ENCODE measurements at regions not wholly inside any gene's neighbourhood (a gene's known extent, or its start where the extent isn't known, plus 50 kb on each side); places are given as distances from the start of the nearest gene placed in this dataset.

DNA sequence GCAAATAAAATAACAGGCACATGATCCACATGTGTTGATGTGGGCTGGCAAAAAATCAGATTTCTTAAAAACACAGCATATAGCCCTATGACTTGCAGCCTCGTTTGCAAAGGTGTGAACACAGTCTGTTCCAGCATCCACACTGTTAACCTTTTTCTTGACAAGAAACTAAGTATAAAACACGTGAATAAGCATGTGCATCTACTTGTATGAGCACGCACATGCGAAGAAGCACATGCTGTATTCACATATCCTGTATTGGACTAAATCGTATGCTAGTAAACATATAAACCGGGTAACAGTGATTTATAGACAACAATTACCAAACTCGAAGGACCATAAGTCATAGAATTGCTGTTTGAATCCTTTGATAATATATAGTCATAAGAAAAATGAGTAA is 218.7 kb downstream of the HDGFL1 start:
- no peaks in the 10 kb centered on the region for H3K27me3 ChIP-seq (ENCODE audit: insufficient read depth, low read length)
- TF ChIP-seq, protein P1, sequence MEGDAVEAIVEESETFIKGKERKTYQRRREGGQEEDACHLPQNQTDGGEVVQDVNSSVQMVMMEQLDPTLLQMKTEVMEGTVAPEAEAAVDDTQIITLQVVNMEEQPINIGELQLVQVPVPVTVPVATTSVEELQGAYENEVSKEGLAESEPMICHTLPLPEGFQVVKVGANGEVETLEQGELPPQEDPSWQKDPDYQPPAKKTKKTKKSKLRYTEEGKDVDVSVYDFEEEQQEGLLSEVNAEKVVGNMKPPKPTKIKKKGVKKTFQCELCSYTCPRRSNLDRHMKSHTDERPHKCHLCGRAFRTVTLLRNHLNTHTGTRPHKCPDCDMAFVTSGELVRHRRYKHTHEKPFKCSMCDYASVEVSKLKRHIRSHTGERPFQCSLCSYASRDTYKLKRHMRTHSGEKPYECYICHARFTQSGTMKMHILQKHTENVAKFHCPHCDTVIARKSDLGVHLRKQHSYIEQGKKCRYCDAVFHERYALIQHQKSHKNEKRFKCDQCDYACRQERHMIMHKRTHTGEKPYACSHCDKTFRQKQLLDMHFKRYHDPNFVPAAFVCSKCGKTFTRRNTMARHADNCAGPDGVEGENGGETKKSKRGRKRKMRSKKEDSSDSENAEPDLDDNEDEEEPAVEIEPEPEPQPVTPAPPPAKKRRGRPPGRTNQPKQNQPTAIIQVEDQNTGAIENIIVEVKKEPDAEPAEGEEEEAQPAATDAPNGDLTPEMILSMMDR (IDR thresholded peaks at IDR 0.05 in 2 of 3, conservative IDR thresholded peaks at IDR 0.05 in 1 of 3; ENCODE audit: borderline replicate concordance in 1 of 3, insufficient read depth in 1 of 3, low read depth in 2 of 3, low read length in 2 of 3), result no peak
- no peak for TF ChIP-seq POLR2A (IDR thresholded peaks at IDR 0.05; ENCODE audit: borderline replicate concordance, extremely low read depth, insufficient read depth, insufficient read length)
- TF ChIP-seq ZFX (IDR thresholded peaks at IDR 0.05), result no peak
- TF ChIP-seq, protein P2, sequence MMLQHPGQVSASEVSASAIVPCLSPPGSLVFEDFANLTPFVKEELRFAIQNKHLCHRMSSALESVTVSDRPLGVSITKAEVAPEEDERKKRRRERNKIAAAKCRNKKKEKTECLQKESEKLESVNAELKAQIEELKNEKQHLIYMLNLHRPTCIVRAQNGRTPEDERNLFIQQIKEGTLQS (IDR thresholded peaks at IDR 0.05), result no peak
- no peak for TF ChIP-seq ZNF274 (IDR thresholded peaks at IDR 0.05; ENCODE audit: low read depth, low read length)
- TF ChIP-seq ELF1 (IDR thresholded peaks at IDR 0.05; ENCODE audit: borderline replicate concordance, low read depth), result no peak
- TF ChIP-seq JUND (IDR thresholded peaks at IDR 0.05), result no peak
- TF ChIP-seq CBX3 (IDR thresholded peaks at IDR 0.05; ENCODE audit: low read depth), result no peak
- no peak for TF ChIP-seq SRF (IDR thresholded peaks at IDR 0.05; ENCODE audit: low read depth)
- TF ChIP-seq SP1 (IDR thresholded peaks at IDR 0.05; ENCODE audit: low read depth), result no peak
- TF ChIP-seq EZH2phosphoT487 (IDR thresholded peaks at IDR 0.05; ENCODE audit: borderline replicate concordance), result no peak
- TF ChIP-seq TCF7L2 (IDR thresholded peaks at IDR 0.05; ENCODE audit: borderline replicate concordance, extremely low read depth, insufficient read depth, insufficient read length), result no peak
- no peak for TF ChIP-seq RAD21 (IDR thresholded peaks at IDR 0.05; ENCODE audit: low read depth)
- TF ChIP-seq EGR1 (IDR thresholded peaks at IDR 0.05; ENCODE audit: low read depth), result no peak
- TF ChIP-seq, protein P3, sequence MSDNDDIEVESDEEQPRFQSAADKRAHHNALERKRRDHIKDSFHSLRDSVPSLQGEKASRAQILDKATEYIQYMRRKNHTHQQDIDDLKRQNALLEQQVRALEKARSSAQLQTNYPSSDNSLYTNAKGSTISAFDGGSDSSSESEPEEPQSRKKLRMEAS (IDR thresholded peaks at IDR 0.05), result no peak
- TF ChIP-seq SIN3A (IDR thresholded peaks at IDR 0.05; ENCODE audit: low read depth), result no peak
- TF ChIP-seq CEBPB (IDR thresholded peaks at IDR 0.05; ENCODE audit: low read depth), result no peak
- TF ChIP-seq, protein P4, sequence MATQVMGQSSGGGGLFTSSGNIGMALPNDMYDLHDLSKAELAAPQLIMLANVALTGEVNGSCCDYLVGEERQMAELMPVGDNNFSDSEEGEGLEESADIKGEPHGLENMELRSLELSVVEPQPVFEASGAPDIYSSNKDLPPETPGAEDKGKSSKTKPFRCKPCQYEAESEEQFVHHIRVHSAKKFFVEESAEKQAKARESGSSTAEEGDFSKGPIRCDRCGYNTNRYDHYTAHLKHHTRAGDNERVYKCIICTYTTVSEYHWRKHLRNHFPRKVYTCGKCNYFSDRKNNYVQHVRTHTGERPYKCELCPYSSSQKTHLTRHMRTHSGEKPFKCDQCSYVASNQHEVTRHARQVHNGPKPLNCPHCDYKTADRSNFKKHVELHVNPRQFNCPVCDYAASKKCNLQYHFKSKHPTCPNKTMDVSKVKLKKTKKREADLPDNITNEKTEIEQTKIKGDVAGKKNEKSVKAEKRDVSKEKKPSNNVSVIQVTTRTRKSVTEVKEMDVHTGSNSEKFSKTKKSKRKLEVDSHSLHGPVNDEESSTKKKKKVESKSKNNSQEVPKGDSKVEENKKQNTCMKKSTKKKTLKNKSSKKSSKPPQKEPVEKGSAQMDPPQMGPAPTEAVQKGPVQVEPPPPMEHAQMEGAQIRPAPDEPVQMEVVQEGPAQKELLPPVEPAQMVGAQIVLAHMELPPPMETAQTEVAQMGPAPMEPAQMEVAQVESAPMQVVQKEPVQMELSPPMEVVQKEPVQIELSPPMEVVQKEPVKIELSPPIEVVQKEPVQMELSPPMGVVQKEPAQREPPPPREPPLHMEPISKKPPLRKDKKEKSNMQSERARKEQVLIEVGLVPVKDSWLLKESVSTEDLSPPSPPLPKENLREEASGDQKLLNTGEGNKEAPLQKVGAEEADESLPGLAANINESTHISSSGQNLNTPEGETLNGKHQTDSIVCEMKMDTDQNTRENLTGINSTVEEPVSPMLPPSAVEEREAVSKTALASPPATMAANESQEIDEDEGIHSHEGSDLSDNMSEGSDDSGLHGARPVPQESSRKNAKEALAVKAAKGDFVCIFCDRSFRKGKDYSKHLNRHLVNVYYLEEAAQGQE (IDR thresholded peaks at IDR 0.05; ENCODE audit: low read depth), result no peak
- TF ChIP-seq POLR2AphosphoS5 (IDR thresholded peaks at IDR 0.05; ENCODE audit: low read depth, low read length), result no peak
- intact Hi-C loops (cut with micrococcal nuclease), result no loop called here
- no peaks in the 10 kb centered on the region for H3K9me3 ChIP-seq (ENCODE audit: control insufficient read depth in 1 of 2, insufficient read depth in 1 of 2, low read depth in 1 of 2, low read length in 2 of 2)
- no peak overlapping the region for H3K27ac ChIP-seq (ENCODE audit: low read depth, low read length)
- ChIA-PET POLR2A (no interaction called here), CTCF (no interaction called here), RAD21 (ENCODE audit: low non-redundant PET in 1 of 2, low total read pairs in 2 of 2, uncharacterized antibody in 2 of 2, unreplicated experiment in 2 of 2) (no interaction called here)
- H3K79me2 ChIP-seq (ENCODE audit: insufficient read depth, low read length), result no peaks in the 10 kb centered on the region
- H3K4me1 ChIP-seq (ENCODE audit: control insufficient read depth in 1 of 2, insufficient read depth in 2 of 2, low read length in 2 of 2), result no peaks in the 10 kb centered on the region
- no TSS peak for BruUV-seq (replicated peaks)
- H4K20me1 ChIP-seq (ENCODE audit: insufficient read depth), result no peaks in the 10 kb centered on the region
- H3K4me2 ChIP-seq (ENCODE audit: low read length), result no peak overlapping the region
- DNase-seq (ENCODE audit: low read depth, low spot score) (no peak), ATAC-seq (no peak)
- H3K9me2 ChIP-seq (ENCODE audit: insufficient read depth), result no peaks in the 10 kb centered on the region
- H3K4me3 ChIP-seq (replicated peaks in 1 of 2; ENCODE audit: low read depth in 1 of 2, low read length in 2 of 2), result no peak overlapping the region
- H2AFZ ChIP-seq (ENCODE audit: low read depth, low read length, poor library complexity, severe bottlenecking), result no peak overlapping the region
- no peak overlapping the region for H3K9ac ChIP-seq (ENCODE audit: low read length)
- no peaks in the 10 kb centered on the region for H3K36me3 ChIP-seq (ENCODE audit: control insufficient read depth in 1 of 2, insufficient read depth in 2 of 2, low read length in 2 of 2)
